ENCODE measurements at regions not wholly inside any gene's neighbourhood (a gene's known extent, or its start where the extent isn't known, plus 50 kb on each side); places are given as distances from the start of the nearest gene placed in this dataset.

GRCh38 chr3:40925231-40925630 is 274.1 kb upstream of the CTNNB1 start:
- Histone ChIP-seq H3K56ac (replicated peaks; ENCODE audit: insufficient read length, low read depth, low read length) (no peak overlapping the region), H2BK20ac (ENCODE audit: low read length) (peak overlapping the region; percentile 64), H3K4me1 (replicated peaks in 1 of 4; ENCODE audit: control insufficient read depth in 3 of 4, insufficient read depth in 4 of 4, low read length in 3 of 4) (peaks cover 0 to 10% (median 5%) of the 10 kb centered on the region in 4 experiments; a peak in 4 of 7 replicates), H3K23me2 (ENCODE audit: low read depth, low read length) (no peaks in the 10 kb centered on the region), H4K91ac (replicated peaks; ENCODE audit: insufficient read length, low read length) (no peak overlapping the region), H3K9ac (replicated peaks in 1 of 4; ENCODE audit: extremely low read depth in 1 of 4, low read depth in 3 of 4, low read length in 3 of 4) (no peak overlapping the region), H4K20me1 (replicated peaks in 1 of 2; ENCODE audit: control insufficient read depth in 1 of 2, insufficient read depth in 2 of 2, low read length in 2 of 2) (no peaks in the 10 kb centered on the region), H3K9me3 (ENCODE audit: insufficient read depth in 2 of 2, low read depth in 1 of 2, low read length in 1 of 2) (peaks cover 0 to 3% of the 10 kb centered on the region in 2 experiments; a peak in 1 of 4 replicates), H2BK12ac (ENCODE audit: low read depth, low read length) (0 out of 2 replicates have a peak overlapping the region, but pooled peaks have one; percentile 4), H3K4me3 (ENCODE audit: extremely low read depth in 1 of 4, insufficient read depth in 2 of 4, low read depth in 3 of 4, low read length in 4 of 4) (peak overlapping the region in 1 of 4 experiments; percentile 0; a peak in 1 of 8 replicates), H2BK5ac (ENCODE audit: low read depth, low read length) (no peak overlapping the region), H2BK120ac (replicated peaks; ENCODE audit: low read depth, low read length) (no peak overlapping the region), H3K79me1 (ENCODE audit: low read depth, low read length) (no peaks in the 10 kb centered on the region), H3K23ac (ENCODE audit: insufficient read length) (no peak overlapping the region), H3K14ac (ENCODE audit: insufficient read length) (no peak overlapping the region), H4K8ac (ENCODE audit: extremely low read depth, insufficient read depth, low read length) (no peak overlapping the region), H3K4ac (replicated peaks; ENCODE audit: insufficient read length, low read depth, low read length) (no peak overlapping the region), H2BK15ac (ENCODE audit: low read length) (no peak overlapping the region), H3K79me2 (ENCODE audit: control insufficient read depth in 1 of 2, insufficient read depth in 2 of 2, low read length in 2 of 2) (no peaks in the 10 kb centered on the region), H3K18ac (ENCODE audit: extremely low read depth, low read length) (0 out of 2 replicates have a peak overlapping the region, but pooled peaks have one; percentile 9), H2AK5ac (ENCODE audit: low read depth, low read length) (no peak overlapping the region), H3K36me3 (ENCODE audit: control insufficient read depth in 2 of 4, insufficient read depth in 4 of 4, low read length in 3 of 4) (no peaks in the 10 kb centered on the region), H2AFZ (ENCODE audit: low read length) (0 out of 2 replicates have a peak overlapping the region, but pooled peaks have one; percentile 64), H4K5ac (ENCODE audit: insufficient read length, low read depth, low read length) (no peak overlapping the region), H3K27me3 (replicated peaks in 1 of 4; ENCODE audit: control insufficient read depth in 3 of 4, extremely low read depth in 1 of 4, insufficient read depth in 3 of 4, low read length in 3 of 4) (no peaks in the 10 kb centered on the region), H3K4me2 (ENCODE audit: insufficient read depth in 1 of 2, low read depth in 2 of 2, low read length in 2 of 2) (peak overlapping the region; percentile 43 to 45; a peak in 1 of 4 replicates), H3K27ac (ENCODE audit: low read depth, low read length) (no peak overlapping the region)
- FAIRE-seq: no peak
- 36% methylated on average over 3 of the region's 3 CpGs; no CpG with 5 or more reads in 1 of the 2 experiments for WGBS, 2 experiments (ENCODE audit: extremely low coverage in 1 of 2, insufficient coverage in 1 of 2, insufficient read length in 1 of 2, insufficient replicate concordance in 2 of 2, low coverage in 1 of 2, low lambda C conversion rate in 2 of 2, missing lambda C conversion rate in 1 of 2)
- POLR2A ChIA-PET (ENCODE audit: partially characterized antibody): interaction anchor here (1.3 kb wide), 1 partner anchor 17 kb away, joined by 3 read pairs; no protein-coding TSS in a partner anchor
- no peak for DNase-seq (ENCODE audit: low read depth in 1 of 2, low spot score in 2 of 2)
- CTCF ChIA-PET (ENCODE audit: partially characterized antibody): interaction anchor here (0.6 kb wide), 2 partner anchors 247 to 1146 kb away, joined by 3 read pairs; no protein-coding TSS in a partner anchor
- TF ChIP-seq NANOG (IDR thresholded peaks at IDR 0.05; ENCODE audit: insufficient read depth, low read depth, low read length, poor library complexity, severe bottlenecking) (no peak), KDM5A (IDR thresholded peaks at IDR 0.05; ENCODE audit: low read length) (no peak), SIRT6 (IDR thresholded peaks at IDR 0.05; ENCODE audit: low read length) (no peak), MAX (IDR thresholded peaks at IDR 0.05) (no peak), SAP30 (IDR thresholded peaks at IDR 0.05; ENCODE audit: insufficient read depth, insufficient replicate concordance, low read length) (no peak), RBBP5 (IDR thresholded peaks at IDR 0.05; ENCODE audit: borderline replicate concordance, low read depth, low read length) (no peak), CTBP2 (IDR thresholded peaks at IDR 0.05; ENCODE audit: borderline replicate concordance, insufficient read depth, insufficient read length, low read length) (no peak), KDM4A (IDR thresholded peaks at IDR 0.05; ENCODE audit: low read depth, low read length, severe bottlenecking) (no peak), EP300 (IDR thresholded peaks at IDR 0.05; ENCODE audit: borderline replicate concordance in 1 of 2, low read depth in 2 of 2, low read length in 2 of 2) (no peak), HDAC6 (IDR thresholded peaks at IDR 0.05; ENCODE audit: low read depth, low read length) (no peak), ASH2L (IDR thresholded peaks at IDR 0.05; ENCODE audit: low read length) (no peak), SUZ12 (IDR thresholded peaks at IDR 0.05; ENCODE audit: low read length) (no peak)
